Liver (tissue), 8 donors: ENCODE measurements at regions not wholly inside any gene's neighbourhood (a gene's known extent, or its start where the extent isn't known, plus 50 kb on each side); places are given as distances from the start of the nearest gene placed in this dataset.

Experiments used
- DNase-seq: peaks from one replicate; pipeline ENCODE4 v3.0.0-alpha.2; 2017; ENCODE audit warnings: low spot score
- H3K27ac ChIP-seq, 2 donors: one replicate each; pipeline ENCODE4 v1.7.0; 2013; ENCODE audit warnings: inconsistent platforms in 2 of 2, low read length in 2 of 2, control low read depth in 1 of 2, low read depth in 1 of 2, mild to moderate bottlenecking in 1 of 2
- H3K27me3 ChIP-seq, 4 donors: one replicate each; pipeline versions ENCODE4 v1.6.1 to v1.7.0; 2013; ENCODE audit warnings: low read length in 3 of 4, inconsistent platforms in 1 of 4, mild to moderate bottlenecking in 1 of 4, moderate library complexity in 1 of 4; ENCODE audit not compliant: control insufficient read depth in 4 of 4, insufficient read depth in 4 of 4
- H3K36me3 ChIP-seq, 4 donors: one replicate each; pipeline versions ENCODE4 v1.6.1 to v1.7.0; 2013; ENCODE audit warnings: low read length in 3 of 4, mild to moderate bottlenecking in 3 of 4, low read depth in 1 of 4, moderate library complexity in 1 of 4; ENCODE audit not compliant: control insufficient read depth in 4 of 4, insufficient read depth in 3 of 4
- H3K4me1 ChIP-seq, 4 donors: one replicate each; pipeline versions ENCODE4 v1.6.1 to v1.7.0; 2013; ENCODE audit warnings: low read length in 3 of 4, mild to moderate bottlenecking in 3 of 4, moderate library complexity in 1 of 4; ENCODE audit not compliant: control insufficient read depth in 4 of 4, insufficient read depth in 4 of 4
- H3K4me3 ChIP-seq, 3 donors: one replicate each; pipeline versions ENCODE4 v1.6.1 to v1.7.0; 2013; ENCODE audit warnings: low read length in 3 of 3, control low read depth in 1 of 3, low read depth in 1 of 3, mild to moderate bottlenecking in 1 of 3
- H3K9ac ChIP-seq, 2 donors: one replicate each; pipeline ENCODE4 v1.7.0; 2013; ENCODE audit warnings: low read length in 2 of 2, mild to moderate bottlenecking in 2 of 2, moderate library complexity in 2 of 2, control low read depth in 1 of 2, low read depth in 1 of 2
- H3K9me3 ChIP-seq, 4 donors: one replicate each; pipeline versions ENCODE4 v1.6.1 to v1.7.0; 2013; ENCODE audit warnings: low read length in 3 of 4; ENCODE audit not compliant: control insufficient read depth in 4 of 4
- ATF3 ChIP-seq: IDR thresholded peaks from 2 replicates; pipeline ENCODE4 v1.6.1; 2016; ENCODE audit warnings: antibody characterized with exemption
- EGR1 ChIP-seq, 2 donors: IDR thresholded peaks; 2 replicates each; pipeline ENCODE4 v1.6.1; 2016 to 2018; ENCODE audit warnings: antibody characterized with exemption in 2 of 2, low read depth in 2 of 2
- FOXA2 ChIP-seq: IDR thresholded peaks from 2 replicates; pipeline ENCODE4 v1.6.1; 2016; ENCODE audit warnings: antibody characterized with exemption
- GABPA ChIP-seq, 2 donors: IDR thresholded peaks in 1 of 2; conservative IDR thresholded peaks in 1 of 2; 2 replicates each; pipeline ENCODE4 v1.6.1; 2016; ENCODE audit warnings: antibody characterized with exemption in 2 of 2, mild to moderate bottlenecking in 1 of 2, moderate library complexity in 1 of 2
- HNF4G ChIP-seq: IDR thresholded peaks from 2 replicates; pipeline ENCODE4 v1.6.1; 2016; ENCODE audit warnings: antibody characterized with exemption
- JUND ChIP-seq, 2 donors: IDR thresholded peaks; 2 replicates each; pipeline ENCODE4 v1.6.1; 2016; ENCODE audit warnings: antibody characterized with exemption in 2 of 2
- NR2F2 ChIP-seq: IDR thresholded peaks from 2 replicates; pipeline ENCODE4 v1.6.1; 2016; ENCODE audit warnings: antibody characterized with exemption
- RAD21 ChIP-seq, 2 donors: IDR thresholded peaks; 2 replicates each; pipeline ENCODE4 v1.6.1; 2016; ENCODE audit warnings: antibody characterized with exemption in 2 of 2, mild to moderate bottlenecking in 2 of 2
- REST ChIP-seq: IDR thresholded peaks from 2 replicates; pipeline ENCODE4 v1.6.1; 2016; ENCODE audit warnings: antibody characterized with exemption, mild to moderate bottlenecking
- RXRA ChIP-seq, 2 donors: IDR thresholded peaks; 2 replicates each; pipeline ENCODE4 v1.6.1; 2017 to 2018; ENCODE audit warnings: antibody characterized with exemption in 2 of 2, mild to moderate bottlenecking in 1 of 2
- SP1 ChIP-seq: IDR thresholded peaks from 2 replicates; pipeline ENCODE4 v1.6.1; 2018; ENCODE audit warnings: antibody characterized with exemption, mild to moderate bottlenecking
- YY1 ChIP-seq: IDR thresholded peaks from 2 replicates; pipeline ENCODE4 v1.6.1; 2016; ENCODE audit warnings: antibody characterized with exemption, mild to moderate bottlenecking
- ZBTB33 ChIP-seq: IDR thresholded peaks from 2 replicates; pipeline ENCODE4 v1.6.1; 2016; ENCODE audit warnings: antibody characterized with exemption
- WGBS: extraction: QIAGEN DNeasy Blood & Tissue Kit; methylation state at CpG from one replicate; pipeline ENCODE4 v1.1.7; 2013; 5-methylcytosine and 5-hydroxymethylcytosine counted together
- TF ChIP-seq, protein P1 (sequence below): IDR thresholded peaks from 2 replicates; pipeline ENCODE4 v1.6.1; 2016; ENCODE audit warnings: antibody characterized with exemption
- TF ChIP-seq, protein P2 (sequence below): fragments of 150-350 bp; IDR thresholded peaks from 2 replicates; pipeline ENCODE4 v1.5.1; 2017; ENCODE audit warnings: improper control_type of control experiment, low read depth, low read length; ENCODE audit not compliant: missing input control
- donor health status: healthy.
- donor health status: healthy.
- donor health status: healthy.
- donor health status: healthy.
- donor health status: healthy.

GRCh38 chr10:117631276-117632145 is 89.0 kb downstream of the EMX2 start (continued):
- TF ChIP-seq GABPA (IDR thresholded peaks at IDR 0.05 in 1 of 2, conservative IDR thresholded peaks at IDR 0.05 in 1 of 2) (no peak), YY1 (no peak), SP1 (no peak), JUND (IDR thresholded peaks at IDR 0.05) (no peak), RXRA (IDR thresholded peaks at IDR 0.05) (no peak), HNF4G (no peak)
- TF ChIP-seq, protein P1, sequence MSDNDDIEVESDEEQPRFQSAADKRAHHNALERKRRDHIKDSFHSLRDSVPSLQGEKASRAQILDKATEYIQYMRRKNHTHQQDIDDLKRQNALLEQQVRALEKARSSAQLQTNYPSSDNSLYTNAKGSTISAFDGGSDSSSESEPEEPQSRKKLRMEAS: no peak

- H3K4me3 ChIP-seq: no peak overlapping the region
- H3K4me1 ChIP-seq: no peaks in the 10 kb centered on the region
- 95% methylated on average over 7 of the region's 7 CpGs for WGBS
These were observed 89.9 kb downstream of the EMX2 start for GRCh38 chr10:117632406-117632805.

More at GRCh38 chr10:117632406-117632805, 89.9 kb downstream of the EMX2 start:
- H3K27ac ChIP-seq: no peak overlapping the region
- no peaks in the 10 kb centered on the region for H3K9me3 ChIP-seq
- H3K9ac ChIP-seq: no peak overlapping the region
- H3K36me3 ChIP-seq: no peaks in the 10 kb centered on the region
- no peak for TF ChIP-seq YY1
- no peak for TF ChIP-seq REST
- TF ChIP-seq ATF3: no peak
- TF ChIP-seq ZBTB33: no peak
- TF ChIP-seq JUND (IDR thresholded peaks at IDR 0.05): no peak
- TF ChIP-seq, protein P1: no peak
- TF ChIP-seq, protein P2, sequence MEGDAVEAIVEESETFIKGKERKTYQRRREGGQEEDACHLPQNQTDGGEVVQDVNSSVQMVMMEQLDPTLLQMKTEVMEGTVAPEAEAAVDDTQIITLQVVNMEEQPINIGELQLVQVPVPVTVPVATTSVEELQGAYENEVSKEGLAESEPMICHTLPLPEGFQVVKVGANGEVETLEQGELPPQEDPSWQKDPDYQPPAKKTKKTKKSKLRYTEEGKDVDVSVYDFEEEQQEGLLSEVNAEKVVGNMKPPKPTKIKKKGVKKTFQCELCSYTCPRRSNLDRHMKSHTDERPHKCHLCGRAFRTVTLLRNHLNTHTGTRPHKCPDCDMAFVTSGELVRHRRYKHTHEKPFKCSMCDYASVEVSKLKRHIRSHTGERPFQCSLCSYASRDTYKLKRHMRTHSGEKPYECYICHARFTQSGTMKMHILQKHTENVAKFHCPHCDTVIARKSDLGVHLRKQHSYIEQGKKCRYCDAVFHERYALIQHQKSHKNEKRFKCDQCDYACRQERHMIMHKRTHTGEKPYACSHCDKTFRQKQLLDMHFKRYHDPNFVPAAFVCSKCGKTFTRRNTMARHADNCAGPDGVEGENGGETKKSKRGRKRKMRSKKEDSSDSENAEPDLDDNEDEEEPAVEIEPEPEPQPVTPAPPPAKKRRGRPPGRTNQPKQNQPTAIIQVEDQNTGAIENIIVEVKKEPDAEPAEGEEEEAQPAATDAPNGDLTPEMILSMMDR: no peak
- TF ChIP-seq RXRA (IDR thresholded peaks at IDR 0.05): no peak
- no peak for TF ChIP-seq RAD21 (IDR thresholded peaks at IDR 0.05)
- TF ChIP-seq FOXA2: no peak
- no peak for TF ChIP-seq NR2F2
- TF ChIP-seq EGR1 (IDR thresholded peaks at IDR 0.05; ENCODE audit: low read depth in 2 of 2): no peak
- no peak for TF ChIP-seq SP1
- no peak for DNase-seq
- no peaks in the 10 kb centered on the region for H3K27me3 ChIP-seq
